SK-N-SH (cell line): ENCODE measurements at regions not wholly inside any gene's neighbourhood (a gene's known extent, or its start where the extent isn't known, plus 50 kb on each side); places are given as distances from the start of the nearest gene placed in this dataset.

ENCODE experiments used
- CTCF ChIA-PET: fragments of 300-600, 350-600 bp; formaldehyde crosslinking; extraction: SDS; loops from one replicate; lab custom pipeline; 2021; lab: Yijun Ruan, JAX
- POLR2A ChIA-PET: fragments of 350-600 bp; sonication (Branson Sonifier 250); formaldehyde crosslinking; extraction: SDS; loops from one replicate; lab custom pipeline; 2020; ENCODE audit warnings: antibody characterized with exemption, inconsistent platforms; lab: Yijun Ruan, JAX
- DNase-seq: peaks from one replicate; pipeline ENCODE4 v3.0.0; 2012
- H2AFZ ChIP-seq: fragments of 200-600 bp; sonication (generic); 2 replicates; pipeline ENCODE4 v1.8.1; 2016; ENCODE audit warnings: antibody characterized with exemption, mild to moderate bottlenecking, low read depth
- H3F3A ChIP-seq: fragments of 200-600 bp; sonication (generic); replicated peaks from 2 replicates; pipeline ENCODE3; 2016; ENCODE audit warnings: antibody characterized with exemption, mild to moderate bottlenecking; ENCODE audit not compliant: insufficient read depth
- H3K27ac ChIP-seq, 2 experiments: fragments of 200-500 bp in 1 of 2; fragments of 200-600 bp in 1 of 2; sonication (Bioruptor generic) in 1 of 2; sonication (generic), shearing (Covaris generic) in 1 of 2; 2 replicates each; pipeline versions ENCODE4 v1.5.1 to v1.6.1; 2014 to 2016; ENCODE audit warnings: low read depth in 2 of 2, inconsistent platforms in 1 of 2, low read length in 1 of 2, mild to moderate bottlenecking in 1 of 2, mixed read lengths in 1 of 2
- H3K27me3 ChIP-seq: fragments of 200-600 bp; sonication (generic), shearing (Covaris generic); 2 replicates; pipeline ENCODE4 v1.6.1; 2016; ENCODE audit warnings: mixed run types; ENCODE audit not compliant: insufficient read depth
- H3K36me3 ChIP-seq, 2 experiments: fragments of 200-500 bp in 1 of 2; fragments of 200-600 bp in 1 of 2; sonication (Bioruptor generic) in 1 of 2; sonication (generic) in 1 of 2; replicated peaks in 1 of 2; 2 replicates each; pipeline versions ENCODE3 to v1.5.1; 2014 to 2016; ENCODE audit warnings: low read length in 1 of 2, mild to moderate bottlenecking in 1 of 2; ENCODE audit not compliant: insufficient read depth in 2 of 2, control insufficient read depth in 1 of 2
- H3K4me1 ChIP-seq, 2 experiments: fragments of 200-500 bp in 1 of 2; fragments of 200-600 bp in 1 of 2; sonication (Bioruptor generic) in 1 of 2; sonication (generic), shearing (Covaris generic) in 1 of 2; 2 replicates each; pipeline versions ENCODE4 v1.5.1 to v1.6.1; 2014 to 2016; ENCODE audit warnings: low read depth in 1 of 2, low read length in 1 of 2, mixed run types in 1 of 2; ENCODE audit not compliant: insufficient read depth in 2 of 2, control insufficient read depth in 1 of 2
- H3K4me2 ChIP-seq: fragments of 200-600 bp; sonication (generic), shearing (Covaris generic); 2 replicates; pipeline ENCODE4 v1.6.1; 2017; ENCODE audit warnings: mixed run types
- H3K4me3 ChIP-seq, 2 experiments: fragments of 200-500 bp in 1 of 2; fragments of 200-600 bp in 1 of 2; sonication (Bioruptor generic) in 1 of 2; sonication (generic), shearing (Covaris generic) in 1 of 2; 2 replicates each; pipeline versions ENCODE4 v1.5.1 to v1.8.1; 2014 to 2016; ENCODE audit warnings: low read depth in 2 of 2, inconsistent platforms in 1 of 2, low read length in 1 of 2, mild to moderate bottlenecking in 1 of 2, mixed read lengths in 1 of 2, moderate library complexity in 1 of 2
- H3K79me2 ChIP-seq: fragments of 200-600 bp; sonication (generic); 2 replicates; pipeline ENCODE4 v1.8.1; 2017; ENCODE audit warnings: mild to moderate bottlenecking; ENCODE audit not compliant: insufficient read depth
- H3K9ac ChIP-seq: fragments of 200-600 bp; sonication (generic); 2 replicates; pipeline ENCODE4 v1.6.1; 2017; ENCODE audit warnings: mixed run types
- H3K9me2 ChIP-seq: fragments of 200-600 bp; sonication (generic); 2 replicates; pipeline ENCODE4 v1.6.1; 2017; ENCODE audit warnings: mixed run types
- H3K9me3 ChIP-seq: fragments of 200-600 bp; sonication (generic); 2 replicates; pipeline ENCODE4 v1.6.1; 2017; ENCODE audit warnings: mixed run types, mild to moderate bottlenecking, moderate library complexity
- H4K20me1 ChIP-seq: fragments of 200-600 bp; sonication (generic); 2 replicates; pipeline ENCODE4 v1.6.1; 2017; ENCODE audit warnings: mild to moderate bottlenecking, mixed run types; ENCODE audit not compliant: insufficient read depth
- EP300 ChIP-seq, 2 experiments: IDR thresholded peaks; 2 replicates each; pipeline versions ENCODE4 v1.4.0 to v1.6.1; 2012; ENCODE audit warnings: borderline replicate concordance in 1 of 2, low read depth in 1 of 2, low read length in 1 of 2
- EZH2phosphoT487 ChIP-seq: fragments of 200-600 bp; sonication (generic); IDR thresholded peaks from 2 replicates; pipeline ENCODE4 v1.6.1; 2017; ENCODE audit warnings: low read depth, mixed run types, mild to moderate bottlenecking, antibody characterized with exemption, moderate library complexity, borderline replicate concordance
- NRF1 ChIP-seq: IDR thresholded peaks from 2 replicates; pipeline ENCODE4 v1.6.1; 2012; ENCODE audit warnings: low read depth, mild to moderate bottlenecking, low read length
- POLR2AphosphoS5 ChIP-seq: IDR thresholded peaks from 2 replicates; pipeline ENCODE4 v1.6.1; 2012; ENCODE audit warnings: low read depth, low read length
- RAD21 ChIP-seq: IDR thresholded peaks from 2 replicates; pipeline ENCODE4 v1.6.1; 2012; ENCODE audit warnings: mild to moderate bottlenecking, low read length
- RFX5 ChIP-seq: IDR thresholded peaks from 2 replicates; pipeline ENCODE4 v1.6.1; 2012; ENCODE audit warnings: mild to moderate bottlenecking, improper control_type of control experiment, low read length
- RXRA ChIP-seq: IDR thresholded peaks from 2 replicates; pipeline ENCODE4 v1.4.0; 2012; ENCODE audit warnings: low read depth, mild to moderate bottlenecking, borderline replicate concordance
- TAF1 ChIP-seq: IDR thresholded peaks from 2 replicates; pipeline ENCODE4 v1.6.1; 2012; ENCODE audit warnings: low read depth, mild to moderate bottlenecking, low read length, moderate library complexity, borderline replicate concordance
- TCF12 ChIP-seq: IDR thresholded peaks from 2 replicates; pipeline ENCODE4 v1.4.0; 2012
- TEAD4 ChIP-seq: IDR thresholded peaks from 2 replicates; pipeline ENCODE4 v1.4.0; 2012; ENCODE audit warnings: mild to moderate bottlenecking, borderline replicate concordance; ENCODE audit not compliant: insufficient read depth
- WGBS: methylation state at CpG from one replicate; pipeline ENCODE4 v1.1.6; 2017; ENCODE audit warnings: low lambda C conversion rate; 5-methylcytosine and 5-hydroxymethylcytosine counted together
- TF ChIP-seq, protein P1 (sequence below): fragments of 150-350 bp; IDR thresholded peaks from 2 replicates; pipeline ENCODE4 v1.6.1; 2017; ENCODE audit warnings: antibody characterized with exemption, low read length, low read depth, borderline replicate concordance

- ChIA-PET POLR2A (no interaction called here), CTCF (no interaction called here)
- Histone ChIP-seq H3K4me3 (no peak overlapping the region), H3K4me2 (no peak overlapping the region), H3K9ac (no peak overlapping the region), H3K9me2 (no peaks in the 10 kb centered on the region), H3K9me3 (no peaks in the 10 kb centered on the region; the same call in 1 of the 2 replicates), H3K4me1 (no peaks in the 10 kb centered on the region), H3K27ac (no peak overlapping the region), H3K36me3 (no peaks in the 10 kb centered on the region), H2AFZ (no peak overlapping the region), H3K27me3 (peaks cover 4% of the 10 kb centered on the region; the same call in 1 of the 2 replicates), H3K79me2 (no peaks in the 10 kb centered on the region), H3F3A (no peaks in the 10 kb centered on the region), H4K20me1 (no peaks in the 10 kb centered on the region)
- TF ChIP-seq EZH2phosphoT487 (no peak), NRF1 (no peak)
- DNase-seq, result no peak
- WGBS, result 0% methylated on average over 2 of the region's 4 CpGs
Measured at GRCh38 chr18:78883501-78883900, 96.1 kb upstream of the SALL3 start.

- POLR2A ChIA-PET, result no interaction called here
- H4K20me1 ChIP-seq, result no peaks in the 10 kb centered on the region
Measured at GRCh38 chr18:78884502-78884901, 95.1 kb upstream of the SALL3 start.

DNA sequence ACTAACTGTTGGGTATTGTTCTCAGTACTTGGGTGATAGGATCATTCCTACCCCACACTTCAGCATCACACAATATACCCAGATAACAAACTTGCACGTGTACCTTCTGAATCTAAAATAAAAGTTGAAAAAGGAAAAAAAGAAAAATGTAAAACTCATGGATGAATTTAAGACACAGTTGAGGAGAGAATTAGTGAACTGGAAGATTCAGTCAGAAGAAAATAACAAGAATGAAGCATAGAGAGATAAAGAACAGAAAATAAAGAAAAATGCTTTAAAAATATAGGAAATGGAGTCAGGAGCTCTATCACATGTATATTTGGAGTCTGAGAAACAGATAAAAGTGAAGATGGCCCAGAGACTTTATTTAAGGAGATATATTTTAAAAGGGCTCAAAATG is 90.4 kb upstream of the SALL3 start:
- no peak overlapping the region for H3K27ac ChIP-seq
- H3F3A ChIP-seq, result no peaks in the 10 kb centered on the region
- no peaks in the 10 kb centered on the region for H3K36me3 ChIP-seq
- ChIA-PET POLR2A (no interaction called here), CTCF (interaction anchor here (1.5 to 2.4 kb wide), 2 partner anchors 10 to 16 kb away, joined by 3 to 14 read pairs; no protein-coding TSS in a partner anchor)
- peaks cover 6% of the 10 kb centered on the region; the same call in 1 of the 2 replicates for H3K9me3 ChIP-seq
- TF ChIP-seq TCF12 (no peak), TAF1 (no peak), TEAD4 (no peak), RXRA (no peak), POLR2AphosphoS5 (no peak), RFX5 (no peak), RAD21 (no peak)
- TF ChIP-seq, protein P1, sequence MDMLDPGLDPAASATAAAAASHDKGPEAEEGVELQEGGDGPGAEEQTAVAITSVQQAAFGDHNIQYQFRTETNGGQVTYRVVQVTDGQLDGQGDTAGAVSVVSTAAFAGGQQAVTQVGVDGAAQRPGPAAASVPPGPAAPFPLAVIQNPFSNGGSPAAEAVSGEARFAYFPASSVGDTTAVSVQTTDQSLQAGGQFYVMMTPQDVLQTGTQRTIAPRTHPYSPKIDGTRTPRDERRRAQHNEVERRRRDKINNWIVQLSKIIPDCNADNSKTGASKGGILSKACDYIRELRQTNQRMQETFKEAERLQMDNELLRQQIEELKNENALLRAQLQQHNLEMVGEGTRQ, result no peak
- no peaks in the 10 kb centered on the region for H3K9me2 ChIP-seq
- H3K27me3 ChIP-seq, result no peaks in the 10 kb centered on the region
- H3K4me2 ChIP-seq, result no peak overlapping the region
- no peak overlapping the region for H3K9ac ChIP-seq
- H4K20me1 ChIP-seq, result no peaks in the 10 kb centered on the region
- 2% methylated on average over 1 of the region's 1 CpG for WGBS
- no peak overlapping the region for H2AFZ ChIP-seq
- no peak overlapping the region for H3K4me3 ChIP-seq
- no peak for DNase-seq
- no peaks in the 10 kb centered on the region for H3K4me1 ChIP-seq
- no peaks in the 10 kb centered on the region for H3K79me2 ChIP-seq

More at GRCh38 chr18:78884502-78884901, 95.1 kb upstream of the SALL3 start:
- Histone ChIP-seq H2AFZ (no peak overlapping the region), H3K4me2 (no peak overlapping the region), H3F3A (no peaks in the 10 kb centered on the region), H3K9ac (no peak overlapping the region), H3K27me3 (peaks cover 4% of the 10 kb centered on the region; the same call in 1 of the 2 replicates), H3K4me1 (no peaks in the 10 kb centered on the region), H3K27ac (no peak overlapping the region), H3K9me3 (peaks cover under 1% of the 10 kb centered on the region; the same call in 1 of the 2 replicates), H3K4me3 (no peak overlapping the region), H3K36me3 (no peaks in the 10 kb centered on the region), H3K79me2 (no peaks in the 10 kb centered on the region), H3K9me2 (no peaks in the 10 kb centered on the region)
- CTCF ChIA-PET, result interaction anchor here (1.3 kb wide), 1 partner anchor 9 kb away, joined by 6 read pairs; no protein-coding TSS in a partner anchor
- no peak for TF ChIP-seq TEAD4
- TF ChIP-seq EP300 (IDR thresholded peaks at IDR 0.05; ENCODE audit: borderline replicate concordance in 1 of 2, low read depth in 1 of 2, low read length in 1 of 2), result no peak
- DNase-seq, result no peak
- WGBS, result 41% methylated on average over 1 of the region's 1 CpG
